GM12872 (cell line): ENCODE measurements at regions not wholly inside any gene's neighbourhood (a gene's known extent, or its start where the extent isn't known, plus 50 kb on each side); places are given as distances from the start of the nearest gene placed in this dataset.

ENCODE experiments used
- TF ChIP-seq, protein P1 (sequence below): IDR thresholded peaks from 3 replicates; pipeline ENCODE4 v1.5.1; 2011; ENCODE audit warnings: low read depth, mild to moderate bottlenecking, low read length, moderate library complexity; ENCODE audit not compliant: insufficient read depth

DNA sequence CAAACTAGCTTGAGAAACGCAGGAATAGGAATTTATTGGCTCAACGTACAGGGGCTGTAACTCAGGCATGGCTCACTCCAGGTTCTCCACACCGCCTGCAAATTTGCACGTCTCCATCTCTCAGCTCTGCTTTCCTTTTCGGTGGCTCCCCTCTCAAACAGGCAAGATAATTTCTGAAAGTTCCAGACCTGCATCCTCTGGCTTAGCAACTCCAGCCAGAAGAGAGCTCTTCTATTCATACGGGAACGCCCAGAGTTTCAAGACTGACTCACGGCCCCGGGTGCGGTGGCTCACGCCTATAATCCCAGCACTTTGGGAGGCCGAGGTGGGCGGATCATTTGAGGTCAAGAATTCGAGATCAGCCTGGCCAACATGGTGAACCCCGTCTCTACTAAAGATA, 139.7 kb upstream of the BNIP2 start:
- TF ChIP-seq, protein P1, sequence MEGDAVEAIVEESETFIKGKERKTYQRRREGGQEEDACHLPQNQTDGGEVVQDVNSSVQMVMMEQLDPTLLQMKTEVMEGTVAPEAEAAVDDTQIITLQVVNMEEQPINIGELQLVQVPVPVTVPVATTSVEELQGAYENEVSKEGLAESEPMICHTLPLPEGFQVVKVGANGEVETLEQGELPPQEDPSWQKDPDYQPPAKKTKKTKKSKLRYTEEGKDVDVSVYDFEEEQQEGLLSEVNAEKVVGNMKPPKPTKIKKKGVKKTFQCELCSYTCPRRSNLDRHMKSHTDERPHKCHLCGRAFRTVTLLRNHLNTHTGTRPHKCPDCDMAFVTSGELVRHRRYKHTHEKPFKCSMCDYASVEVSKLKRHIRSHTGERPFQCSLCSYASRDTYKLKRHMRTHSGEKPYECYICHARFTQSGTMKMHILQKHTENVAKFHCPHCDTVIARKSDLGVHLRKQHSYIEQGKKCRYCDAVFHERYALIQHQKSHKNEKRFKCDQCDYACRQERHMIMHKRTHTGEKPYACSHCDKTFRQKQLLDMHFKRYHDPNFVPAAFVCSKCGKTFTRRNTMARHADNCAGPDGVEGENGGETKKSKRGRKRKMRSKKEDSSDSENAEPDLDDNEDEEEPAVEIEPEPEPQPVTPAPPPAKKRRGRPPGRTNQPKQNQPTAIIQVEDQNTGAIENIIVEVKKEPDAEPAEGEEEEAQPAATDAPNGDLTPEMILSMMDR: no peak

DNA sequence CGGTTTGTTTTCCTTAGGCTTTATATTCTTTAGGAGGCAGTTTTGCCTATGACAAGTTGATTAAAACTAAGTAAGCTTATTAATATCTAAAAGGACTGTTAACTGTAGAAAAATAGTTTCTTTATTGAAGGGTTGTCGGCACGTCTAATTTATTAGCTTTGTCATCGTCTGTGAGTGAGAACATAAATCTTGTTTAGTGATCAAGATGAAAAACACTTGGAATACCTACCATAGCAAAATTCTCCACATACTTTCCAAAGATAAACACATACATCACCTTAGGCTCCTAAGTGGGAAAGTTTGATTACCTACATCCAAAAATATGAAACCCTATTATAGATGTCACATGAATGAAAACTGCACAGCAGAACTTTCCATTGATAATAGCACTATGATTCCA, 139.1 kb upstream of the BNIP2 start:
- TF ChIP-seq, protein P1: no peak

DNA sequence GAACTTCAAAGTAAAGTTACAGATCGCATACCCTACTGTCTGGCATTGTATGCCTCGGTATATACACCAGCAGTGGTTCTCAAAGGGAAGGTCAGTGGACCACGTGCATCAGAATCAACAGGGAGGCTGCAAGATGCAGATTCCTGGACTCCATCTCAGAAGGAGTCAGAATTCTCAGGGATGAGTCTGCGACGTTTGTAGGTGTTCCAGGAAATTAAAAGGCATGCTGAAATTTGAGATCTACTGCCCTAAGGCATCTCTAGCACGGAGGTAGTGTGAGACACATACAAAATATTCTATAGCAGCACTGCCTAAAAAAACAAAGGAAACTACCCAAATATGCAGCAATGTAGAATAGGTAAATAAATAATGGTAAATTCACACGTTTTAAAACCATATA, 136.8 kb upstream of the BNIP2 start:
- TF ChIP-seq, protein P1: no peak

DNA sequence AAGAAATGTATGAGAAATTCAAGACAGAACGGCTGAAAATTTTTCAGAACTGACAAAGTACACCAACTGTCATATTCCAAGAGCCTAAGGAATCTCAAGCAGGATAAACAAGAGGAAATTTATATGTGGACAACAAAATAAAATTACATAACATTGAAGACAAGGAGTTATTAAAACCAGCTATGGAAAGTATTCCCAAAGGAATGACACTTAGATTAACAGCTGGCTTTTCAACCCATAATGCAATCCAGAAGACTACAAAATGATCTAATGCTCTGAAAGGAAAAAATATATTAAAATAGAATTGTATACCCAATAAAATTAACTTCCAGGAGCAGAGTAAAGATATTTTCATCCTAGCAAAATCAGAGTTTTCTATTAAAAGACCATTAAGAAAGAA, 132.2 kb upstream of the BNIP2 start:
- TF ChIP-seq, protein P1: no peak

DNA sequence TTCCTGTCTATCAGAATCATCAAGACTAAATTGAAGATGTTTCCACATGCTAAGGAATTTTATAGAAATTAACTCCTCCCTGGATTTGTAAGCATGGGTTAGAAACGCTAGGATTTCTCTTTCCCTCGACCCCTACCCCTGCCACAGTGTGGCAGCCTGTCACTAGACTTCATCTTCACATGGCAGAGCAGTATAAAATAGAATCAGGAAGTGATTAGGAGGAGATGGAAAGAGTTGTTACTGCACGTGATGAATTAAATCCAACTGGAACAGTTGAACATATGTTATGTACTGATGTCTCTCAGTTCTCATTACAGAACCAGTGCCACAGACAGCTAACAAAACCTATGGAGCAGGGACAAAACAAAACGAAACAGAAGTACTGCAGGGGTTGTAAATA, 130.0 kb upstream of the BNIP2 start:
- TF ChIP-seq, protein P1: no peak

DNA sequence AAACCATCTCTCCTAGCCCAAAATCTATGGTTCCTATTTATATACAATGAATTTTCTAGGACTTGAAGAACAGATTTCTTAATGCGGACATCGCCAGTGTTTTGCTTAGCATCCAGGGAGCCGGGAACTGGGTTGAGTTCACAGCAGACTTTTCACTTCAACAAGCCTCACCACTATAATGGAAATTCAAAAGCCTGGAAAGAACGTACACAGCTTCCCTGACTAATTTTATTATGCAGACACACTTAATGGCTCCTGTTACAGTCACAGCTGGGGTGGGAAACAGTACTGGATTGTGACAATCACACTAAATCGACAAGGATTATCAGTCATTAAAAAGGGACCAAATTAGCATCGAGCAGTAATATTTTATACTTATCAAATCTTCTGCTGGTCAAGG, 129.2 kb upstream of the BNIP2 start:
- TF ChIP-seq, protein P1: no peak

DNA sequence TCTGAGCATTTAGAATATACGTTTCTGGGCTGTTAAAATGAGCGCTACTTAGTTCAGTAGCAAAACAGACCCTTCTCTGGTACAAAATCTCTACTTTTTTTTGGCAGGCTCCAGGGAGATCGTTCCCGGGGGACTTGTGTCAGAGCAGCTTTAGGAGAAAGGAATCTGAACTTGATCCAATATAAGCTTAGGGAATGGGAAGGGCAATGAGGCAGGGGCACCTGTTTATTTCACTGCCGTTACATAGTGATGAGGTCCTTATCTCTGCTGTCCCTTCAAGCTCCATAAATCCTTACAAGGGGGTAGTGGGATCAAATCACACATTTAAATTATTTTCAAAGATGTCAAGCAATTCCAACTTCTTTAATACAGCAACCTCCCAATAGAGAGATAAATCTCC, 128.7 kb upstream of the BNIP2 start:
- TF ChIP-seq, protein P1: no peak

DNA sequence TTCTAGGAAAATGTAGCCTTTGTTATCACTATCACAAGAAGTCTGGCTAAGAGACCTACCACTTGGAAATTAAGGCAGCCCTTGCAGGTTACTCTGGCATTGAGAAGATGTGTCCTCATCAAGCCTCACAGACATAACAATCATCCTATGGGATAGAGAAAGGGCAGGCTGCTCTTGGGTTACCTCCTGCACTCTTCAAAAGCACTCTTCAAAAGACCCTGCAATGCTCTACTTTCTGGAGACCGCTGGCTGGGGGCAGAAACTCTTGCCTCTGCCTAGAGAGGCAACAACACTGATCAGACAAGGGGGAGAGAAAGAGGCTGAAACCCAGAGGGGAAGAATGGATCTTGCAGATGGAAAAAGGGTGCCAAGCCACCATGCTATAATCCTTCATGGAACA, 127.9 kb upstream of the BNIP2 start:
- TF ChIP-seq, protein P1: no peak
